Cardiac septum (tissue), 1 donor: ENCODE measurements at regions not wholly inside any gene's neighbourhood (a gene's known extent, or its start where the extent isn't known, plus 50 kb on each side); places are given as distances from the start of the nearest gene placed in this dataset.
"Not testable (repeated sequence)": the region's sequence is repeated elsewhere in the genome, so short reads cannot be mapped to it uniquely, and the experiment has no call there.

ENCODE experiments used
- DNase-seq: peaks from one replicate; pipeline ENCODE4 v3.0.0-alpha.2; 2020; ENCODE audit warnings: low spot score
- intact Hi-C: fragments of 100-400 bp; cut with DNase I; formaldehyde crosslinking; loops from one replicate; pipeline ENCODE4 v1.14.0; 2022
- donor health status: DM: no; HTN: no; CAD: no.

- DNase-seq, result no peak
- intact Hi-C loops, result no loop called here
These were observed 126.7 kb upstream of the RREB1 start for GRCh38 chr6:6980999-6981597.

- DNase-seq, result no peak
- intact Hi-C loops, result no loop called here
These were observed 126.0 kb upstream of the RREB1 start for GRCh38 chr6:6981681-6982322.

GRCh38 chr6:6982663-6983062, 125.1 kb upstream of the RREB1 start:
- intact Hi-C loops, result no loop called here
- DNase-seq, result no peak

- DNase-seq, result no peak
- intact Hi-C loops, result no loop called here
These were observed 123.0 kb upstream of the RREB1 start for GRCh38 chr6:6984585-6985366.

- DNase-seq, result no peak
- intact Hi-C loops, result no loop called here
These were observed 121.4 kb upstream of the RREB1 start for GRCh38 chr6:6986344-6986743.

GRCh38 chr6:6987749-6988148, 120.0 kb upstream of the RREB1 start:
- no peak for DNase-seq
- intact Hi-C loops, result no loop called here

GRCh38 chr6:6990059-6990458, 117.7 kb upstream of the RREB1 start:
- DNase-seq, intact Hi-C loops: not testable (repeated sequence)

- intact Hi-C loops, result no loop called here
- no peak for DNase-seq
These were observed 114.1 kb upstream of the RREB1 start for GRCh38 chr6:6993503-6994237.

- no peak for DNase-seq
- intact Hi-C loops, result no loop called here
These were observed 113.0 kb upstream of the RREB1 start for GRCh38 chr6:6994796-6995195.

GRCh38 chr6:6995328-6995727, 112.4 kb upstream of the RREB1 start:
- intact Hi-C loops, result no loop called here
- no peak for DNase-seq

GRCh38 chr6:6996124-6996523, 111.6 kb upstream of the RREB1 start:
- DNase-seq, result no peak
- intact Hi-C loops, result no loop called here

GRCh38 chr6:6997263-6998193, 110.2 kb upstream of the RREB1 start:
- intact Hi-C loops, result no loop called here

GRCh38 chr6:6998194-6998569, 109.6 kb upstream of the RREB1 start:
- intact Hi-C loops, result no loop called here
- no peak for DNase-seq

More at GRCh38 chr6:6997263-6998193, 110.2 kb upstream of the RREB1 start:
- DNase-seq, result no peak

- intact Hi-C loops, result no loop called here
- no peak for DNase-seq
These were observed 106.7 kb upstream of the RREB1 start for GRCh38 chr6:7000825-7001777.

- intact Hi-C loops, result no loop called here
These were observed 104.7 kb upstream of the RREB1 start for GRCh38 chr6:7003041-7003440.

GRCh38 chr6:7004581-7005297, 103.0 kb upstream of the RREB1 start:
- DNase-seq, result no peak
- intact Hi-C loops, result no loop called here

More at GRCh38 chr6:7003041-7003440, 104.7 kb upstream of the RREB1 start:
- no peak for DNase-seq

- DNase-seq, result no peak
- intact Hi-C loops, result no loop called here
These were observed 101.1 kb upstream of the RREB1 start for GRCh38 chr6:7006515-7007191.
